Trophoblast cell (in vitro differentiated cells and primary cell): ENCODE measurements at regions not wholly inside any gene's neighbourhood (a gene's known extent, or its start where the extent isn't known, plus 50 kb on each side); places are given as distances from the start of the nearest gene placed in this dataset.

Source experiments
- DNase-seq, 2 donors: peaks; one replicate each; pipeline ENCODE4 v3.0.0-alpha.2; 2016
- H2AFZ ChIP-seq: 2 replicates; pipeline ENCODE4 v1.6.1; 2013; ENCODE audit warnings: low read length, moderate library complexity, mild to moderate bottlenecking; ENCODE audit not compliant: insufficient read depth, poor library complexity
- H2AK5ac ChIP-seq: 2 replicates; pipeline ENCODE4 v1.6.1; 2013; ENCODE audit warnings: mild to moderate bottlenecking, low read length
- H2BK120ac ChIP-seq: 2 replicates; pipeline ENCODE4 v1.6.1; 2013; ENCODE audit warnings: low read length, mild to moderate bottlenecking, moderate library complexity; ENCODE audit not compliant: insufficient read depth, poor library complexity
- H2BK12ac ChIP-seq: 2 replicates; pipeline ENCODE4 v1.6.1; 2013; ENCODE audit warnings: mild to moderate bottlenecking, low read length, moderate library complexity
- H2BK5ac ChIP-seq: 2 replicates; pipeline ENCODE4 v1.6.1; 2013; ENCODE audit warnings: low read length, low read depth, moderate library complexity, mild to moderate bottlenecking; ENCODE audit not compliant: poor library complexity
- H3K14ac ChIP-seq: 2 replicates; pipeline ENCODE4 v1.6.1; 2013; ENCODE audit warnings: mild to moderate bottlenecking, low read length
- H3K18ac ChIP-seq: 2 replicates; pipeline ENCODE4 v1.6.1; 2013; ENCODE audit warnings: mild to moderate bottlenecking, low read length
- H3K23ac ChIP-seq: 2 replicates; pipeline ENCODE4 v1.6.1; 2013; ENCODE audit warnings: low read length
- H3K27ac ChIP-seq: 2 replicates; pipeline ENCODE4 v1.5.1; 2013; ENCODE audit warnings: low read depth, mild to moderate bottlenecking, inconsistent platforms, low read length, moderate library complexity
- H3K27me3 ChIP-seq: 2 replicates; pipeline ENCODE4 v1.6.1; 2013; ENCODE audit warnings: inconsistent platforms, mild to moderate bottlenecking, low read length, moderate library complexity; ENCODE audit not compliant: insufficient read depth
- H3K36me3 ChIP-seq, 2 experiments: 1 replicate in 1 of 2; 2 replicates in 1 of 2; pipeline ENCODE4 v1.6.1; 2013; ENCODE audit warnings: low read length in 2 of 2, mild to moderate bottlenecking in 2 of 2, moderate library complexity in 1 of 2; ENCODE audit not compliant: insufficient read depth in 2 of 2, control insufficient read depth in 1 of 2
- H3K4ac ChIP-seq: 2 replicates; pipeline ENCODE4 v1.6.1; 2013; ENCODE audit warnings: low read depth, mild to moderate bottlenecking, low read length, moderate library complexity
- H3K4me1 ChIP-seq, 2 experiments: 1 replicate in 1 of 2; 2 replicates in 1 of 2; pipeline ENCODE4 v1.6.1; 2013; ENCODE audit warnings: low read length in 2 of 2, mild to moderate bottlenecking in 2 of 2, moderate library complexity in 1 of 2; ENCODE audit not compliant: insufficient read depth in 2 of 2, control insufficient read depth in 1 of 2
- H3K4me2 ChIP-seq: 2 replicates; pipeline ENCODE4 v1.6.1; 2013; ENCODE audit warnings: inconsistent platforms, mild to moderate bottlenecking, low read length, moderate library complexity
- H3K4me3 ChIP-seq: 2 replicates; pipeline ENCODE4 v1.5.1; 2013; ENCODE audit warnings: mild to moderate bottlenecking, low read depth, low read length, inconsistent platforms
- H3K79me1 ChIP-seq: one replicate; pipeline ENCODE4 v1.6.1; 2013; ENCODE audit warnings: low read length
- H3K79me2 ChIP-seq: 2 replicates; pipeline ENCODE4 v1.6.1; 2013; ENCODE audit warnings: low read length, mild to moderate bottlenecking; ENCODE audit not compliant: control insufficient read depth, insufficient read depth, poor library complexity
- H3K9ac ChIP-seq: 2 replicates; pipeline ENCODE4 v1.6.1; 2013; ENCODE audit warnings: mild to moderate bottlenecking, low read length
- H3K9me3 ChIP-seq: 2 replicates; pipeline ENCODE4 v1.6.1; 2013; ENCODE audit warnings: low read depth, mild to moderate bottlenecking, control low read depth, inconsistent platforms, low read length; ENCODE audit not compliant: insufficient read depth
- H4K12ac ChIP-seq: 2 replicates; pipeline ENCODE4 v1.6.1; 2013; ENCODE audit warnings: low read depth, mild to moderate bottlenecking, low read length, moderate library complexity
- H4K8ac ChIP-seq: 2 replicates; pipeline ENCODE4 v1.6.1; 2013; ENCODE audit warnings: low read depth, mild to moderate bottlenecking, low read length, moderate library complexity
- H4K91ac ChIP-seq: one replicate; pipeline ENCODE4 v1.6.1; 2013; ENCODE audit warnings: low read depth, mild to moderate bottlenecking, low read length, moderate library complexity
- WGBS: extraction: QIAGEN DNeasy Blood & Tissue Kit; methylation state at CpG from one replicate; pipeline ENCODE4 v1.1.7; 2013; ENCODE audit warnings: missing lambda C conversion rate; ENCODE audit not compliant: insufficient read length, insufficient coverage; ENCODE audit errors: extremely low coverage; 5-methylcytosine and 5-hydroxymethylcytosine counted together

DNA sequence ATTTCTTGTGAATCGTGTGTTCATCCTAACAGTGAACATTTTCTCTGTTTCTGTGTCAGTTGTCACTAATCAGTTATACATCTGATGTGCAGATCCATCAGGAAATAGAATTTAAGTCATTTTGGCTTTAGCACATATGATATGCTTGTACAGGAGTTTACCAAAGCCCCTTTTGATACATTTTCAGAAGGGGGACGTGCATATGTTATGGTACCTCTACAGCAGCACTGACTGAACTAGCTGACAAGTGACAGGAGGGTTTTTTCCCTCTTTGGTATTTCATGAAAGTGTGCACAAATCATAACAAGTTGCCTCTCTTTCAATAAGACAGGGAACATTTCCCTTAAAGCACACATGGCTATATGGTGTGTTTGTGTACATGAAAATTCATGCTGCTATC, 536.5 kb downstream of the PLCL1 start:
- Histone ChIP-seq H3K4ac (no peak overlapping the region), H3K79me1 (no peaks in the 10 kb centered on the region), H2BK12ac (no peak overlapping the region), H3K27me3 (no peaks in the 10 kb centered on the region), H3K4me2 (no peak overlapping the region), H3K79me2 (no peaks in the 10 kb centered on the region), H3K4me1 (no peaks in the 10 kb centered on the region), H3K9me3 (no peaks in the 10 kb centered on the region), H3K36me3 (no peaks in the 10 kb centered on the region), H3K4me3 (no peak overlapping the region), H4K12ac (no peak overlapping the region), H2AFZ (no peak overlapping the region), H4K8ac (no peak overlapping the region), H2BK5ac (no peak overlapping the region), H4K91ac (no peak overlapping the region), H3K27ac (no peak overlapping the region), H3K23ac (no peak overlapping the region), H2BK120ac (no peak overlapping the region), H3K18ac (no peak overlapping the region), H2AK5ac (no peak overlapping the region), H3K14ac (no peak overlapping the region), H3K9ac (no peak overlapping the region)
- DNase-seq: no peak
- no CpG with 5 or more reads among the region's 2 CpGs for WGBS

DNA sequence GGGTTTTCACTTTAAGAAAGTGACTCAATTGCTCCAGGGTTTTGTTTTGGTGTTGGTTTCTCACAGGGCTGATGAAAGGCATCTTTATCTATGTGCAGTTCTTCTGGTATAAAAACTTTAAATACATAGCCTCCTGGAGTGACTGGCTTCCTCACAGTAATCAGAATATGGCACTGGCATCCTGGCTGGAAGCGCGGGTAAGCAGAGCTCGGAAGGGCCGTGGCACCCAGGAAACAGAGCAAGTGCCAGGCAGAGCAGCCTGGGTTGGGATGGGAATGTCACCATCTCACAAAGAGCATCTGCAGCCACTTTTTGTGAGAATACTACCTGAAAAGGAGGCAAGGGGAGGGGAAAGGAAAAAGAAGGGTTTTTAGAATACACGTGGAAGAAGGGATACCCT, 534.7 kb downstream of the PLCL1 start:
- Histone ChIP-seq H3K79me1 (no peaks in the 10 kb centered on the region), H4K8ac (no peak overlapping the region), H3K18ac (no peak overlapping the region), H3K9ac (no peak overlapping the region), H3K9me3 (no peaks in the 10 kb centered on the region), H3K4me3 (no peak overlapping the region), H3K23ac (no peak overlapping the region), H2AFZ (no peak overlapping the region), H3K27ac (no peak overlapping the region), H3K4me2 (no peak overlapping the region), H3K79me2 (no peaks in the 10 kb centered on the region), H3K27me3 (no peaks in the 10 kb centered on the region), H3K36me3 (no peaks in the 10 kb centered on the region), H2BK120ac (no peak overlapping the region), H2BK5ac (no peak overlapping the region), H2BK12ac (no peak overlapping the region), H3K4me1 (no peaks in the 10 kb centered on the region), H4K12ac (no peak overlapping the region), H3K14ac (no peak overlapping the region), H2AK5ac (no peak overlapping the region), H3K4ac (no peak overlapping the region), H4K91ac (no peak overlapping the region)
- no peak for DNase-seq
- no CpG with 5 or more reads among the region's 5 CpGs for WGBS

DNA sequence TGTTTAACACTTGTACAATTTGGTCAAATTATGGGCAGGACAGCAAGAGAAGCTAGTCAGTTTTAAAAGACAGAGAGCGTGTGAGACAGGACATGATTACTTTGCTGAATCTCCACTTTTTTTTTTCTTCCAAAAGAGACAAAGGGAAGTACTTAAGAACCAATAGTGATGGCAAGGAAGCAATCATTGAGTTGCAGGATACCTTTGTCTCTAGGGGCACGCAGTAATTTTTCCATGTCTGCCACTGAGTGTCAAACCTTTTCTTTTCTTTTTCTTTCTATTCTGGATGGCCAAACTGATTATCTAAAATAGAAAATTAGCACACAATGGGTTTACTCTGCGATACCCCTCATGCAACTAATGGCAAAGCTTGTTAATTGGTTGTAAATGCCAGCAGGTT, 533.0 kb downstream of the PLCL1 start:
- Histone ChIP-seq H3K79me1 (no peaks in the 10 kb centered on the region), H3K4ac (no peak overlapping the region), H3K23ac (no peak overlapping the region), H2BK5ac (no peak overlapping the region), H3K36me3 (no peaks in the 10 kb centered on the region), H2AK5ac (no peak overlapping the region), H3K79me2 (no peaks in the 10 kb centered on the region), H3K4me3 (no peak overlapping the region), H3K27ac (no peak overlapping the region), H3K4me1 (no peaks in the 10 kb centered on the region), H3K4me2 (no peak overlapping the region), H4K12ac (no peak overlapping the region), H3K9ac (no peak overlapping the region), H3K14ac (no peak overlapping the region), H2BK120ac (no peak overlapping the region), H3K27me3 (no peaks in the 10 kb centered on the region), H2AFZ (no peak overlapping the region), H3K9me3 (no peaks in the 10 kb centered on the region), H2BK12ac (no peak overlapping the region), H4K8ac (no peak overlapping the region), H3K18ac (no peak overlapping the region), H4K91ac (no peak overlapping the region)
- DNase-seq: no peak
- no CpG with 5 or more reads among the region's 3 CpGs for WGBS

- Histone ChIP-seq H2AFZ (no peak overlapping the region), H3K23ac (no peak overlapping the region), H3K27me3 (no peaks in the 10 kb centered on the region), H3K4ac (no peak overlapping the region), H3K9me3 (no peaks in the 10 kb centered on the region), H2AK5ac (no peak overlapping the region), H4K12ac (no peak overlapping the region), H3K79me2 (no peaks in the 10 kb centered on the region), H3K27ac (no peak overlapping the region), H3K36me3 (no peaks in the 10 kb centered on the region), H3K4me2 (no peak overlapping the region), H4K91ac (no peak overlapping the region), H2BK12ac (no peak overlapping the region), H2BK120ac (no peak overlapping the region), H3K9ac (no peak overlapping the region), H4K8ac (no peak overlapping the region), H2BK5ac (no peak overlapping the region), H3K4me1 (no peaks in the 10 kb centered on the region), H3K14ac (no peak overlapping the region), H3K4me3 (no peak overlapping the region), H3K79me1 (no peaks in the 10 kb centered on the region), H3K18ac (no peak overlapping the region)
- no peak for DNase-seq
- no CpG with 5 or more reads among the region's 2 CpGs for WGBS
Observed at GRCh38 chr2:198328454-198328853, 524.1 kb downstream of the PLCL1 start.
